GM12865 (cell line): ENCODE measurements at regions not wholly inside any gene's neighbourhood (a gene's known extent, or its start where the extent isn't known, plus 50 kb on each side); places are given as distances from the start of the nearest gene placed in this dataset.

Source experiments
- DNase-seq: peaks from one replicate; pipeline ENCODE4 v3.0.0; 2010; ENCODE audit warnings: low read depth
- H3K4me3 ChIP-seq: 2 replicates; pipeline ENCODE4 v1.5.1; 2011; ENCODE audit warnings: mild to moderate bottlenecking, low read depth, low read length, control low read depth
- TF ChIP-seq, protein P1 (sequence below): IDR thresholded peaks from 2 replicates; pipeline ENCODE4 v1.5.1; 2011; ENCODE audit warnings: low read length, control low read depth, low read depth, inconsistent platforms; ENCODE audit not compliant: insufficient read depth; ENCODE audit errors: missing control alignments

GRCh38 chr4:137661693-137662092 is 129.4 kb upstream of the PCDH18 start:
- H3K4me3 ChIP-seq, result no peak overlapping the region
- no peak for DNase-seq
- TF ChIP-seq, protein P1, sequence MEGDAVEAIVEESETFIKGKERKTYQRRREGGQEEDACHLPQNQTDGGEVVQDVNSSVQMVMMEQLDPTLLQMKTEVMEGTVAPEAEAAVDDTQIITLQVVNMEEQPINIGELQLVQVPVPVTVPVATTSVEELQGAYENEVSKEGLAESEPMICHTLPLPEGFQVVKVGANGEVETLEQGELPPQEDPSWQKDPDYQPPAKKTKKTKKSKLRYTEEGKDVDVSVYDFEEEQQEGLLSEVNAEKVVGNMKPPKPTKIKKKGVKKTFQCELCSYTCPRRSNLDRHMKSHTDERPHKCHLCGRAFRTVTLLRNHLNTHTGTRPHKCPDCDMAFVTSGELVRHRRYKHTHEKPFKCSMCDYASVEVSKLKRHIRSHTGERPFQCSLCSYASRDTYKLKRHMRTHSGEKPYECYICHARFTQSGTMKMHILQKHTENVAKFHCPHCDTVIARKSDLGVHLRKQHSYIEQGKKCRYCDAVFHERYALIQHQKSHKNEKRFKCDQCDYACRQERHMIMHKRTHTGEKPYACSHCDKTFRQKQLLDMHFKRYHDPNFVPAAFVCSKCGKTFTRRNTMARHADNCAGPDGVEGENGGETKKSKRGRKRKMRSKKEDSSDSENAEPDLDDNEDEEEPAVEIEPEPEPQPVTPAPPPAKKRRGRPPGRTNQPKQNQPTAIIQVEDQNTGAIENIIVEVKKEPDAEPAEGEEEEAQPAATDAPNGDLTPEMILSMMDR, result no peak

GRCh38 chr4:137660211-137660610 is 127.9 kb upstream of the PCDH18 start:
- H3K4me3 ChIP-seq, result no peak overlapping the region
- no peak for DNase-seq
- TF ChIP-seq, protein P1, result no peak

DNA sequence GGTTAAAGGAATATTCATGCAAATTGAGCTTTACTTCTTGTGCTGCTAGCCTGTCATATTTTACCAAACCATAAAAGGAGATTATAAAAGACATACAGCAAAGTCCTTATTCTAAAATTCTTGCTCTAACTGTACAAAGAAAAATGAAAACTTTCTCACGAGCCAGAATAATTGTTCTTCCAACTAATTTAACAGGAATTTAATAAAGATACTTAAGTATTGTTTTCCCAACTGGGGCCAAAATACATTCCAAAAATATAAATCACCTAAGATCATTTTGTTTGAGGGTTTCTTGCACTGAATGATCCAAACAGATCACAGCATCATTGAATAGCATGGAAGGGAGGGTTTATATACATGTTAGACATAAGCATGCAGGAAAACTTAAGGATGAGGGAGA is 127.1 kb upstream of the PCDH18 start:
- DNase-seq, result no peak
- H3K4me3 ChIP-seq, result no peak overlapping the region
- TF ChIP-seq, protein P1, result no peak

DNA sequence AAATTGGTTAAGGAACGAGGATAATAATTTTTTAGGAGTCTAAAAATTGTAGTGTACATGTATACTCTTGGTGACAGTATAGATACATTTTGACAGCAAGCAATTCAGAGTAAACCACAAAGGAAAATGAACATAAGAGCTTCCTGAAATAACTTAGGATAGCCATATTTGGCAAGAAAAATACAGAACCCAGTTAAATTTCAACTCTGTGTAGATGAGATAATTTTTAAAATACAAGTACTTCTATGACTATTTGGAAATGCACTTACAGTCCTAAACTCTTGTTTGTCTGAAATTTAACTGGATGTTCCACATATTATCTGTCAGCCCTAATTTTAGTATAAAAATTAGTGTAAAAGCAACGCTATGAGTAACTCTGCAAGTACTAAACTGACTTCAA is 124.4 kb upstream of the PCDH18 start:
- H3K4me3 ChIP-seq, result no peak overlapping the region
- TF ChIP-seq, protein P1, result no peak
- no peak for DNase-seq

- TF ChIP-seq, protein P1, result no peak
- DNase-seq, result no peak
- H3K4me3 ChIP-seq, result no peak overlapping the region
Measured at GRCh38 chr4:137655302-137655701, 123.0 kb upstream of the PCDH18 start.

- DNase-seq, result no peak
- TF ChIP-seq, protein P1, result no peak
Measured at GRCh38 chr4:137651128-137651527, 118.8 kb upstream of the PCDH18 start.

DNA sequence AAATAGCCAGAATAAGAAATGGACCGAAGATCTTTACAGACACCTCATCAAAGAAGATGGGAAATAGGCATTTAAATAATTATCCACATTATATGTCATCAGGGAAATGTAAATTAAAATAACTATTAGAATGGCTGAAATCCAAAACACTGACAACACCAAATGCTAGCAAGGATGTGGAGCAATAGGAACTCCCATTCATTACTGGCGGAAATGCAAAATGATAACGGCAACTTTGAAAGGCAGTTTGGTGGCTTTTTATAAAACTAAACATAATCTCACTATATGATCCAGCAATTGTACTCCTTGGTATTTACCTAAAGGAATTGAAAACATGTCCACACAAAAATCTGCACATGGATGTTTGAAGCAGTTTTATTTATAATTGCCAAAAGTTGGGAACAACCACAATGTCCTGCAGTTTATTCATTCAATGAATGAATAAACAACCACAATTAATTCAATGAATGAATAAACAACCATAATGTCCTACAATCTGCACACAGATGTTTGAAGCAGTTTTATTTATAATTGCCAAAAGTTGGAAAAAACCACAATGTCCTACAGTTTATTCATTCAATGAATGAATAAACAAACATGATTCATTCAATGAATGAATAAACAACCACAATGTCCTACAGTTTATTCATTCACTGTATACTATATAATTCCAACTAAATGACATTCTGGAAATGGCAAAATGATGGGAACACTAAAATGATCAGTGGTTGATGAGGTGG is 117.6 kb upstream of the PCDH18 start:
- no peak for DNase-seq
- H3K4me3 ChIP-seq, result no peak overlapping the region
- TF ChIP-seq, protein P1, result no peak

More at GRCh38 chr4:137651128-137651527, 118.8 kb upstream of the PCDH18 start:
- no peak overlapping the region for H3K4me3 ChIP-seq
